ENCODE measurements at regions not wholly inside any gene's neighbourhood (a gene's known extent, or its start where the extent isn't known, plus 50 kb on each side); places are given as distances from the start of the nearest gene placed in this dataset.

DNA sequence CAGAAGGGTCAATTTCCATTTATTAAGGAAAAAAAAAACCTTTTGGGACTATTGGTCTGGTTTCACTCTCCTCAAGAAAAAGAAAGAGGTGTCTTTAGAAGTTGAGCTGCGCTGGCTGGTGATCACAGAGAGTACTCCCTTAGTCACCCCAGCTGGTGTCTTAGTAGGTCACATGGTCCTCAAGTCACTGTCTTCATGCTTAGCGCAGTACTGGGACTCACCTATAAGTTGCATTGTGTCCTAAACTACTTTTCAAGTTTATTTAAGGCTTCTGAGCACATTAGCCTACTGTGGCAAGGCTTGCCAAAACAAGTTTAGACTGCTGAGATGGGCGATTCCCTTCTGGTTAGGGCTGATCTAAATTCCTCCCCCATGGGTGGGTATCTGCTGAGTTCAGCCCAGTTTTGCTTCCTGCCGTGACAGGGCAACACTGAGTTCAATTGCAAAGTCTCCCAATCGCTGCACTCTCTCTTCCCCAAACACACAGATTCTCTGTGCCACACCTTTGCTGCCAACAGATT, 824.9 kb upstream of the CRIM1 start:
- no peak overlapping the region for H3K4me3 ChIP-seq (ENCODE audit: low read depth, low read length)
- DNase-seq (ENCODE audit: low read depth): no peak
- TF ChIP-seq, protein P1, sequence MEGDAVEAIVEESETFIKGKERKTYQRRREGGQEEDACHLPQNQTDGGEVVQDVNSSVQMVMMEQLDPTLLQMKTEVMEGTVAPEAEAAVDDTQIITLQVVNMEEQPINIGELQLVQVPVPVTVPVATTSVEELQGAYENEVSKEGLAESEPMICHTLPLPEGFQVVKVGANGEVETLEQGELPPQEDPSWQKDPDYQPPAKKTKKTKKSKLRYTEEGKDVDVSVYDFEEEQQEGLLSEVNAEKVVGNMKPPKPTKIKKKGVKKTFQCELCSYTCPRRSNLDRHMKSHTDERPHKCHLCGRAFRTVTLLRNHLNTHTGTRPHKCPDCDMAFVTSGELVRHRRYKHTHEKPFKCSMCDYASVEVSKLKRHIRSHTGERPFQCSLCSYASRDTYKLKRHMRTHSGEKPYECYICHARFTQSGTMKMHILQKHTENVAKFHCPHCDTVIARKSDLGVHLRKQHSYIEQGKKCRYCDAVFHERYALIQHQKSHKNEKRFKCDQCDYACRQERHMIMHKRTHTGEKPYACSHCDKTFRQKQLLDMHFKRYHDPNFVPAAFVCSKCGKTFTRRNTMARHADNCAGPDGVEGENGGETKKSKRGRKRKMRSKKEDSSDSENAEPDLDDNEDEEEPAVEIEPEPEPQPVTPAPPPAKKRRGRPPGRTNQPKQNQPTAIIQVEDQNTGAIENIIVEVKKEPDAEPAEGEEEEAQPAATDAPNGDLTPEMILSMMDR (conservative IDR thresholded peaks at IDR 0.05; ENCODE audit: low read depth, low read length): no peak

DNA sequence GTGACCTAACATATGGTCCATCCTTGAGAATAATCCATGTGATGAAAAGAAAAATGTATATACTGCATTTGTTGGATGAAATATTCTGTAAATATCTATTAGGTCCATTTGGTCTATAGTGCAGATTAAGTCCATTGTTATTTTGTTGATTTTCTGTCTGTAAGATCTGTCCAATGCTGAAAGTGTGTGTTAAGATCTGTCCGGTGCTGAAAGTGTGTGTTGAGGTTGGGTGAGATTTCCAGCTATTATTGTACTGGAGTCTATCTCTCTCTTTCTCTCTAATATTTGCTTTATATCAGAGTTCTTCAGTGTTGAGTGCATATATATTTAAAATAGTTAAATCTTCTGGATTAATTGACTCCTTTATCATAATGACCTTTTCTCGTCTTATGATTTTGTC, 828.8 kb upstream of the CRIM1 start:
- TF ChIP-seq, protein P1 (conservative IDR thresholded peaks at IDR 0.05; ENCODE audit: low read depth, low read length): no peak
- no peak for DNase-seq (ENCODE audit: low read depth)

DNA sequence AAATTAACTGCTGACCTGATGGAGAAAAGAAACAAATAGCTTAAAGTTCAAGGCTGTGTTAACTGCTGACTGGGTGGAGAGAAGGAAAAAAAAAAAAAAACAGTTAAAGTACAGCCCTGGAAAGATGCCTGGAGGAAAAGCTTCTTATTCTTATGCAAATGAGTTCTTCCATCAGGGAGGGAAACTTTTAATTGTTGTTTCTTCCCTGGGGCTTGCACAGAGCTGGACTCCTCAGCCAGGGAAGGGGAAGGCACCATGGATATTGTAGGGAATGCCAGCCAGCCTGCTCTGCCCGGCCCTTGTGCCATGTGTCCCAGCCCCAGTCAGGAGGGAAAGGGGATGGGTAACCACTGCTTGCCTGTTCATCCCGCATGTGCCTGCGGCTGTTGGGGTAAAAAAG, 833.1 kb upstream of the CRIM1 start:
- DNase-seq (ENCODE audit: low read depth): no peak
- H3K4me3 ChIP-seq (ENCODE audit: low read depth, low read length): no peak overlapping the region
- TF ChIP-seq, protein P1 (conservative IDR thresholded peaks at IDR 0.05; ENCODE audit: low read depth, low read length): no peak

More for the DNA sequence above, 828.8 kb upstream of the CRIM1 start:
- no peak overlapping the region for H3K4me3 ChIP-seq (ENCODE audit: low read depth, low read length)

DNA sequence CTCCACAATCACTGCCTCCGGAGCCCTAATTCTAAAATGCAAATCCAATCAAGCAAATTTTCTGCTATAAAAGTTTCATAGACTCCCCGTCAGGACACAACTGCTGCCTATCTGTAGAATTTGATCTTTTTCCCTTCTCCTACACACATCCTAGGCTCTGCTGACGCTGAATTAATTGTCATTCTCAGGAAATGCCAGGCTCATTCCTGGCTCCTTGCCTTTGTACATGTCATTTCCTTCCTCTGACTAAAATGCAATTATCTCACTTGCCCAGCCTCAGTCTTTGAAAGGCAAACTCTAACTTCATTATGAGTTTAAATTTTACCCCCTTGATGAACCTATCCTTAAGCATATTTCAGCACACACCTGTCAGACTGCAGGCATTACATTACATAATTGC, 844.9 kb upstream of the CRIM1 start:
- TF ChIP-seq, protein P1 (conservative IDR thresholded peaks at IDR 0.05; ENCODE audit: low read depth, low read length): no peak
- DNase-seq (ENCODE audit: low read depth): no peak
- no peak overlapping the region for H3K4me3 ChIP-seq (ENCODE audit: low read depth, low read length)

DNA sequence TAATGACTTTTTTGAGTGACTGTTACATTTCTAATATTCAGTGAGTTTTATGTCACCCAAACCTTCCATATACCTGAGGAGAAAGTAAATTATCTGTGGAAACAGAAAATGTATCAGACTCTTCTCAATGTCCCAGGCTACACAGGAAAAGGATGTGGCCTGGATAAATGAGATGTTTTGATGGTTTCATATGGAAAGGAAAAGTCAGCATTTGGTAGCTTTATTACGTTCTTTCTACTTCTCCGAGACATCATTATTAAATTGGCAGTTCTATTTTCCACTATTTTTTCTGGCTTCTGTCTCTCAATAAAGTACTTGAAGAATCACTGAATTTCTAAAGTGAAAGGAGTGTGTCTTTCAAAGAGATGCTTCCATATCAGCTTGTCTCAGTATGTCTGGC, 847.0 kb upstream of the CRIM1 start:
- no peak for DNase-seq (ENCODE audit: low read depth)
- H3K4me3 ChIP-seq (ENCODE audit: low read depth, low read length): no peak overlapping the region
- TF ChIP-seq, protein P1 (conservative IDR thresholded peaks at IDR 0.05; ENCODE audit: low read depth, low read length): no peak

DNA sequence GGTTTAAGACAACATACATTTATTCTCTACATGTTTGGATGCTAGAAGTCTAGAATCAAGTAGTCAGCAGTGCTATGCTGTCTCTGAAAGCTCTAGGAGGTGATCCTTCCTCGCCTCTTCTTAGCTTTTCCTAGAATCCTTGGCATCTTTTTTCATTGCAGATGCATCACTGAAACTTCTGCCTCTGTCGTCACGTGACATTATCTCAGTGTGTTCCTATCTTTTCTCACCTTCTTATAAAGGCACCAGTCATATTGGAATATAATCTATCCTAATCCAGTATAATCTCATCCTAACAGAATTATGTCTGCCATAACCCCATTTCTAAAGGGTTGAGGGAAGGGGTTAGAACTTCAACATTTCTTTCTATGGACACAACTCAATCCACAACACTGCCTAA, 851.2 kb upstream of the CRIM1 start:
- no peak overlapping the region for H3K4me3 ChIP-seq (ENCODE audit: low read depth, low read length)
- no peak for DNase-seq (ENCODE audit: low read depth)
- TF ChIP-seq, protein P1 (conservative IDR thresholded peaks at IDR 0.05; ENCODE audit: low read depth, low read length): no peak

DNA sequence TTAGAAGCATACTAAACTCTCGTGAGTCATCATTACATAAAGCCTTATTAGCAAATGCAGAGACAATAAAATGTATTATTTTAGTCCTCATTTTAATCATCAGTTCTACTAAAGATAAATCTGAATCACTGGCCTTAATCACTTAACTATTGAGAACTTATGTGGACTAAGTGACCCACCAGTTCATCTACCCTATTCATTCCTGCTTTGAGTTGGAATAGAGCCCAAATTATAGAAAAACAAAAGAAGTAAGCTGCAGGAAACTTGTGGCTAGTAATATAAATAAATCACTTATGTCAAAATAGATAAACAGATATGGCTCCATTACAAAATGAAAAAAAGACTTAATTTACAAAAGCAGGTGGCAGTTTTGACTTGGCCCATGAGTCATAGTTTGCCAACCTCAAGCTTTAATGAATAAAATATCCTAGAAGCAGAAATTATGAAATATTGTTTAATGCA, 851.8 kb upstream of the CRIM1 start:
- H3K4me3 ChIP-seq (ENCODE audit: low read depth, low read length): no peak overlapping the region
- TF ChIP-seq, protein P1 (conservative IDR thresholded peaks at IDR 0.05; ENCODE audit: low read depth, low read length): no peak
- no peak for DNase-seq (ENCODE audit: low read depth)
